Fibroblast of mammary gland (primary cell): ENCODE measurements at regions not wholly inside any gene's neighbourhood (a gene's known extent, or its start where the extent isn't known, plus 50 kb on each side); places are given as distances from the start of the nearest gene placed in this dataset.

Source experiments
- DNase-seq: peaks from one replicate; pipeline ENCODE4 v3.0.0-alpha.2; 2010; ENCODE audit warnings: low read depth
- H3K4me3 ChIP-seq: 2 replicates; pipeline ENCODE4 v1.5.1; 2011; ENCODE audit warnings: low read depth, mild to moderate bottlenecking, low read length, moderate library complexity; ENCODE audit not compliant: control insufficient read depth
- CTCF ChIP-seq: conservative IDR thresholded peaks from 2 replicates; pipeline ENCODE4 v1.5.1; 2011; ENCODE audit warnings: low read depth, low read length, inconsistent platforms; ENCODE audit not compliant: control insufficient read depth, insufficient read depth

- TF ChIP-seq CTCF = no peak
- DNase-seq = no peak
- no peak overlapping the region for H3K4me3 ChIP-seq
These were observed 96.1 kb downstream of the ARL6IP6 start for GRCh38 chr2:152814475-152815030.

- no peak overlapping the region for H3K4me3 ChIP-seq
- no peak for TF ChIP-seq CTCF
- no peak for DNase-seq
These were observed 94.9 kb downstream of the ARL6IP6 start for GRCh38 chr2:152813351-152813750.
